ENCODE measurements at regions not wholly inside any gene's neighbourhood (a gene's known extent, or its start where the extent isn't known, plus 50 kb on each side); places are given as distances from the start of the nearest gene placed in this dataset.

DNA sequence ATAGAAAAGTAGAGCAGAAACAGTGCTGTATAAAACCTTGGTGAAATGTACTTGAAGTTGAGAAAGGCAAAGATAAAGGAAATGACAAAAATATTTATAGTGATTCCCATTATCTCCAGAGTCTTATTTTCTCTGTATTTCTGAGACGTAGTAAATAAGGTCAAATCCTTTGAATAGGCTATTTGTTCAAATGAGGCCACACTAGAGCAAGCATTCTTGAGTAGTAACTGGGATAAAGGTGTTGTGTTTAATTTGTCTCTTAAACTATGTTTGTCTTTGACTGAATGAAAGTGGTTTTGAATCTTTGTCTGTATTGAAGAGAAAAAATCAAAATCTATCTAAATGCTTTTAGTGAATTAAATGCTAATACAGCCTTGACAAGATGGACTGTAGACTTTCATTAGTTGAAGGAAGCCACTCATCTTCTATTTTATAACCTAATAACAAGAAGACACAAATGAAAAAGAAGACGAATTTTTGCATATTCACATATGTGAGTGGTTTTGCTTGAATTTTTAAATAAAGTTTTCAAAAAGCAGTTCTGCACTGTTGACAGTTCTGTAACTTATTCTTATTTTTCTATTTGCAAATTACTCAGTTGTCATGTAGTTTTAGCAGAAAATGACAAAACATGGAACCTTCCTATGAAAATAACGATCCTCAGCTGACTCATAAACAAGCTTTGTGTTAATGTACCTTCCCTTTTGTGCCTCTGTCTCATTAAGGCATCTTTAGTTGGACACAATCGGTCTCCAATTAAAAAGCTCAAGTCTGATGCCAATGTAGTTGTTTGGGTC, 94.8 kb upstream of the PCDH18 start:
- H3K27ac ChIP-seq, result no peak overlapping the region

DNA sequence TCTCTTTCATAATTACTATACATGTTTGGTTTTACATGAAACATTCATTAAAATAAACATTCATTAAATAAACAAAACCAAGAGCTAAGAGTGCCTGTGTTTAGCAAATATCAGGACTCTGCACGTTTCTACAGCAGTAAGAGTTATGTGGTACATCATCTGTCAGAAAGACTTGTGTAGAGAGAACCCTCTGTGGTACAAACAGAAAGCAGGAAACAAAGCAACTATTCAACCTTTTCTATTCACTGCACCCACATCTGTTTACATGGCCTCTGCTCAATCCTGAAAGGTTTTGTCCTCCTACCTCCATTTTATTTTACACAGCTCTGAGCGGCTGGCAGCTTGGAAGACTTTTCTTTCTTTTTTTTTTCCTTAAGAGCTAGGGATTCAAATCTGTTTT, 90.7 kb upstream of the PCDH18 start:
- no peak overlapping the region for H3K27ac ChIP-seq
- TF ChIP-seq ZFX (IDR thresholded peaks at IDR 0.05), result no peak
- TF ChIP-seq, protein P1, sequence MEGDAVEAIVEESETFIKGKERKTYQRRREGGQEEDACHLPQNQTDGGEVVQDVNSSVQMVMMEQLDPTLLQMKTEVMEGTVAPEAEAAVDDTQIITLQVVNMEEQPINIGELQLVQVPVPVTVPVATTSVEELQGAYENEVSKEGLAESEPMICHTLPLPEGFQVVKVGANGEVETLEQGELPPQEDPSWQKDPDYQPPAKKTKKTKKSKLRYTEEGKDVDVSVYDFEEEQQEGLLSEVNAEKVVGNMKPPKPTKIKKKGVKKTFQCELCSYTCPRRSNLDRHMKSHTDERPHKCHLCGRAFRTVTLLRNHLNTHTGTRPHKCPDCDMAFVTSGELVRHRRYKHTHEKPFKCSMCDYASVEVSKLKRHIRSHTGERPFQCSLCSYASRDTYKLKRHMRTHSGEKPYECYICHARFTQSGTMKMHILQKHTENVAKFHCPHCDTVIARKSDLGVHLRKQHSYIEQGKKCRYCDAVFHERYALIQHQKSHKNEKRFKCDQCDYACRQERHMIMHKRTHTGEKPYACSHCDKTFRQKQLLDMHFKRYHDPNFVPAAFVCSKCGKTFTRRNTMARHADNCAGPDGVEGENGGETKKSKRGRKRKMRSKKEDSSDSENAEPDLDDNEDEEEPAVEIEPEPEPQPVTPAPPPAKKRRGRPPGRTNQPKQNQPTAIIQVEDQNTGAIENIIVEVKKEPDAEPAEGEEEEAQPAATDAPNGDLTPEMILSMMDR (conservative IDR thresholded peaks at IDR 0.05), result no peak

More for the DNA sequence above, 94.8 kb upstream of the PCDH18 start:
- TF ChIP-seq, protein P1 (conservative IDR thresholded peaks at IDR 0.05), result no peak
- TF ChIP-seq ZFX (IDR thresholded peaks at IDR 0.05), result no peak

DNA sequence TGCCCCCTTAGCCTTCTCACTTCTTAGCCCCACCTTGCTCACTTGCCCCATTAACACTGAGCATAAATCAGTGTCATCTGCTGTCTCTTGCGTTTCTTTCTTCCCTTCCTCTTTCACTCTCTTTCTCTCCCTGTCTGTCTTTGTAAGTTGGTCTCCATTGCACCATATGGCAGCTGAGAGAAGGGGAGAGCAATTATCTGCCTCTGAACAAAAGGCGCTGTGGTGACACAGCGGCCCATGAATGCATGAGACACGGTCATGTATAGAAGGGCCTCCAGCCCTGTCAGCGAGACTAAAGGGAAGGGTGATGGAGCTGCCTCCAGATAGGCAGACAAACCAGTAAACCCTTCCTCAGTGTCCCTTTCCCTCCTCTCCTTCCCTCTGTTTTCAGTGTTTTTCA, 88.8 kb upstream of the PCDH18 start:
- no peak for TF ChIP-seq ZFX (IDR thresholded peaks at IDR 0.05)
- TF ChIP-seq, protein P1 (conservative IDR thresholded peaks at IDR 0.05), result no peak
- H3K27ac ChIP-seq, result no peak overlapping the region

DNA sequence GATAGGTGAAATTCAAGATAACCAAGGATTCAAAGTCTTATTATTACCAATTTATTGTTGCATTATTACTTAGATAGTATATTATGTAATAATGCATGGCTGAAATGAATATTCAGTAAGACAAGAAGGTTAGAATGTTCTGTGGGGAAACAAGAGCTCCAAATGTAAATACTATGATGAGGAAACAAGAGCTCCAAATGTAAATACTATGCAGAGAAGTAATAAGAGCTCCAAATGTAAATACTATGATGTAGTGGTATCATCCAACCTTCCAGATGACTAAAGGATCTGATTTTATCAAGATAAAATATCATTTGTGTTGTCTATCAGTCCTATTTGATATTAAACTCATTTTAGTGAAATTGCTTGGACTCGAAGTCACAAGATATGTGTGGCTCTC, 82.2 kb upstream of the PCDH18 start:
- H3K27ac ChIP-seq, result peak overlapping the region; percentile 80
- TF ChIP-seq ZFX (IDR thresholded peaks at IDR 0.05), result no peak
- TF ChIP-seq, protein P1 (conservative IDR thresholded peaks at IDR 0.05), result no peak

DNA sequence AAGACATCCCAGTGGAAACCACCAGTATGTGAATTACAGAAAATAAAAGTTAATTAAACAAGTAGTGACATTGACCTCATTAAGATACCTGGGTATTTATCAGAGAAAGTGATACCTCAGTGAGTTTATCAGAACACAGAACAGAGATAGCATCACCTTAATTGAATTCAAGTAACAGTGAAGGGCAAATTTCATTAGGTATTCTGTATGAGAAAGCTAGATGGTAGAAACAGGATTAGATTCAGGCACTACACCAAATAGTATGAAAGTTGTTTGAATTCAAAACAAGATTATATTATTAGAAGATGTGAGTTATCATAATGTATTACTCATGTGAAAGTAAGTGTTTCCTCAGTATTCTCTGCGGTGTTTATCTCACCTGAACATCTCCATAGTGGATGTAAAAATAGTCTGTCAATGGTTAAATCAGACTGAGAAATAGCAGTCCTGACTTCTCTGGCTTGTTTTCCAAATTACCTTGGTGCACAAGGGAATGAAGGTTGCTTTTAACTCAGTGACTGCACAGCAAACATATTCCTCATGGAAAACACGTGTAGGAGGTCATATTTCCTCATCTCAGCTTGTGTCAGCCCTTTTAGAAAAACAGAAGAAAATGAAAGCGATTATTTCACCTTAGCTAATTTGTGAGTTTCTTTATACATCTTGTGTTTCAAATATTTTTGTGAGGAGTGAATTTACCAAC, 79.9 kb upstream of the PCDH18 start:
- TF ChIP-seq, protein P1 (conservative IDR thresholded peaks at IDR 0.05), result no peak
- TF ChIP-seq ZFX (IDR thresholded peaks at IDR 0.05), result no peak
- H3K27ac ChIP-seq, result no peak overlapping the region

DNA sequence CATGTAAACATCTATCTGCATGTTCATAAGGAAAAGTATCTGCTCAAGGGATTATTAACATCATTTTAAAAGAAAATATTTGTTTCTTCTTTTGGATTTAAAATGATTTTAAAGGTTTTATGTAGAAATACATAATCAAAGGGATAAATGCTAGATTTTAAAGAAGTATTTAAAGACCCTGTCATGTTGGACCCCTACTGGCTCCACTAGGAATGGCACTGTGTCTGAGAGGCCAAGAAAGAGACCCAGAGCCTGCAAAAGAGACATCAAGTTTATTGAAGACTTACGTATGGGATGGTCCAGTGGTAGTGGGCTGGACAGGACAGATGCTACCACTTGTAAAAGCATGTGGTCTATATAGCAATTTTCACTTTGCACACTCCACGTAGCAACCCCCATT, 78.7 kb upstream of the PCDH18 start:
- no peak for TF ChIP-seq ZFX (IDR thresholded peaks at IDR 0.05)
- TF ChIP-seq, protein P1 (conservative IDR thresholded peaks at IDR 0.05), result peak; percentile 34
- no peak overlapping the region for H3K27ac ChIP-seq

DNA sequence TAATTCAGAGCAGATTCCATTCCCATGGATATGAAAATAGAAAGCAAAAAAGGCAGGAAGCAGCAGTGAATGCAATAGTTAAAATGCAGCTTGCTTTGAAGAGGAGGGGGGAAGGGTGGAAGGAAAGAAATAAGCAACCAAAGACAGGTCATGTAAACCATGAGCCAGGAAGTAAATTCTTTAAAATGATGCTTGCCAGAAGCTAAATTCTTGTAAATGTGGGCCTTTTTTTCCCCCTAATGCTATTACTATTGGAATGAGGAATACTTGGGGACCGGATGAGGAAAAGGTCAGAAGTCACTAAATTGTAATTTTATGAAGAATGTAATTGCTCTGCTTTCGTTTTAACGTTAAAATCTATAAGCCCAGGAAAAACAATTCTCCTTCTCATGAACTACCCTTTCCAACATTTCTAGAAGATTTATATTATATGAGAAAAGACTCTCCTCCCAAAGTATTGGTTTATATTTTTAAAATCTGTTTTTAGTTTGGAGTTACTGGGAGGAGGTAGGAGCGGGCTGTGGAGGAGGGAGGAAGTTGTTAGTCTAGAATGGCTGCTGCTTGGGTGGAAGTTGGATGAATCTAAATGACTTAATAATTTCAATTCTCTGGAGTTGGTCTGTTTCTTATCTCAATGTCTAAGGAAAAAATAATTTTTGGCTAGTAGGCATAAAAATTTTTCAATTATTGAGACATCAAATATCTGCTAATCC, 77.6 kb upstream of the PCDH18 start:
- H3K27ac ChIP-seq, result no peak overlapping the region
- TF ChIP-seq, protein P1 (conservative IDR thresholded peaks at IDR 0.05), result no peak
- no peak for TF ChIP-seq ZFX (IDR thresholded peaks at IDR 0.05)
